Psoas muscle (tissue), 7 donors: ENCODE measurements at regions not wholly inside any gene's neighbourhood (a gene's known extent, or its start where the extent isn't known, plus 50 kb on each side); places are given as distances from the start of the nearest gene placed in this dataset.

Experiments used
- ATAC-seq, 4 donors: fragments of 200-7000 bp; cut with Tn5 transposase; one replicate each; pipeline ENCODE4 v1.9.1; 2020; ENCODE audit warnings: moderate library complexity in 3 of 4, mild to moderate bottlenecking in 2 of 4
- DNase-seq, 2 donors: peaks; one replicate each; pipeline ENCODE4 v3.0.0-alpha.2; 2020
- H3K27ac ChIP-seq: fragments of 200-600 bp; one replicate; pipeline ENCODE4 v1.8.0; 2022
- H3K27me3 ChIP-seq, 3 donors: fragments of 200-600 bp in 1 of 3; one replicate each; pipeline versions ENCODE4 v1.6.1 to v1.8.0; 2013 to 2022; ENCODE audit warnings: low read length in 2 of 3, mild to moderate bottlenecking in 2 of 3, moderate library complexity in 1 of 3; ENCODE audit not compliant: insufficient read depth in 3 of 3
- H3K36me3 ChIP-seq, 2 donors: fragments of 200-600 bp in 1 of 2; one replicate each; pipeline versions ENCODE4 v1.6.1 to v1.8.0; 2013 to 2022; ENCODE audit warnings: low read depth in 1 of 2, mild to moderate bottlenecking in 1 of 2, moderate library complexity in 1 of 2; ENCODE audit not compliant: insufficient read depth in 1 of 2
- H3K4me1 ChIP-seq: fragments of 200-600 bp; one replicate; pipeline ENCODE4 v1.8.0; 2022
- H3K4me3 ChIP-seq: fragments of 200-600 bp; one replicate; pipeline ENCODE4 v1.8.0; 2022; ENCODE audit warnings: mild to moderate bottlenecking
- H3K9me3 ChIP-seq: fragments of 200-600 bp; one replicate; pipeline ENCODE4 v1.8.0; 2022
- CTCF ChIP-seq: fragments of 200-600 bp; IDR thresholded peaks from one replicate; pipeline ENCODE4 v1.8.0; 2022; ENCODE audit warnings: antibody characterized with exemption
- WGBS, 3 donors: extraction: QIAGEN DNeasy Blood & Tissue Kit; methylation state at CpG; one replicate each; pipeline versions ENCODE4 v1.1.6 to v1.1.7; 2013; 5-methylcytosine and 5-hydroxymethylcytosine counted together
- intact Hi-C, 2 donors: fragments of 100-400 bp; cut with DNase I; formaldehyde crosslinking; loops; one replicate each; pipeline versions ENCODE4 v1.11.0 to v1.14.2; 2022
- donor health status: healthy with polysubstance abuse.
- donor health status: DM: no; HTN: no; CAD: no; lungs with moderate emphysema.
- donor health status: Bipolar disorder and iron deficiency.
- donor health status: healthy.
- donor health status: DM: yes; HTN: yes; CAD: no.
- donor health status: DM: no; HTN: no; CAD: no.
- donor health status: DM: yes; HTN: yes; CAD: no.

- WGBS, 3 donors, result 46 to 64% (median 49%) methylated on average over 8 of the region's 8 CpGs
- Histone ChIP-seq H3K4me1 (no peaks in the 10 kb centered on the region), H3K27ac (no peak overlapping the region), H3K27me3 (no peaks in the 10 kb centered on the region), H3K9me3 (no peaks in the 10 kb centered on the region), H3K36me3 (no peaks in the 10 kb centered on the region), H3K4me3 (no peak overlapping the region)
- TF ChIP-seq CTCF, result no peak
- ATAC-seq, result peak in 3 of 4 donors; percentile 61 to 81 (median 66)
- DNase-seq, result no peak
- intact Hi-C loops, result no loop called here
Measured at GRCh38 chr12:33587784-33588712, 148.4 kb upstream of the SYT10 start.

GRCh38 chr12:33588725-33589405 is 149.2 kb upstream of the SYT10 start:
- WGBS, 3 donors, result 71 to 74% (median 74%) methylated on average over 4 of the region's 4 CpGs
- ATAC-seq (no peak), DNase-seq (no peak)
- Histone ChIP-seq H3K36me3 (no peaks in the 10 kb centered on the region), H3K4me1 (no peaks in the 10 kb centered on the region), H3K27me3 (no peaks in the 10 kb centered on the region), H3K9me3 (no peaks in the 10 kb centered on the region), H3K4me3 (no peak overlapping the region), H3K27ac (no peak overlapping the region)
- intact Hi-C loops, result no loop called here
- no peak for TF ChIP-seq CTCF

GRCh38 chr12:33589576-33590114 is 150.0 kb upstream of the SYT10 start:
- TF ChIP-seq CTCF, result no peak
- H3K36me3 ChIP-seq, result no peaks in the 10 kb centered on the region
- ATAC-seq (no peak), DNase-seq (no peak)
- no peaks in the 10 kb centered on the region for H3K9me3 ChIP-seq
- H3K27me3 ChIP-seq, result no peaks in the 10 kb centered on the region
- intact Hi-C loops, result no loop called here
- no peak overlapping the region for H3K4me3 ChIP-seq
- no peak overlapping the region for H3K27ac ChIP-seq
- no peaks in the 10 kb centered on the region for H3K4me1 ChIP-seq
- 59 to 66% (median 60%) methylated on average over 3 of the region's 3 CpGs for WGBS, 3 donors

DNA sequence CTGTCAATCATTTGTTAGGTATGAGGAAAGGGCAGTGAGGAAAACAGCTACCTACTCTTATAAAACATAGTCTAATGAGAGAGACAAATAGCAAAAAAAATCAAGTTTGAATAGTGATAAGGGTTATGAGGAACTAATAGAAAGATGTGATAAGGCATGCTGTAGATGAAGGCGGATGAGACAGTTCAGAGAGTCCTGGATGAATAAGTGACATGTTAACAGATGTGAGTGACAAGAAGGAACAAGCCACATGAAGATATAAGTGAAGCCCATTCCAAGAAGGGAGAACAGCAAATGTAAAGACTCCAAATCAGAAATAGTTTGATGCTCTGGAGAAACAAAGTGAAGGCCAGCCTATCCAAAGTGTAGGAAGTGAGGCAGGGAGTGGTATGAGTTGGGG is 154.1 kb upstream of the SYT10 start:
- DNase-seq, result no peak

More for the DNA sequence above, 154.1 kb upstream of the SYT10 start:
- no peak overlapping the region for H3K27ac ChIP-seq
- no peaks in the 10 kb centered on the region for H3K4me1 ChIP-seq
- H3K4me3 ChIP-seq, result no peak overlapping the region
- intact Hi-C loops, result no loop called here
- ATAC-seq, result no peak
- no peaks in the 10 kb centered on the region for H3K36me3 ChIP-seq
- 70 to 86% (median 79%) methylated on average over 1 of the region's 1 CpG for WGBS, 3 donors
- TF ChIP-seq CTCF, result no peak
- H3K27me3 ChIP-seq, result no peaks in the 10 kb centered on the region
- no peaks in the 10 kb centered on the region for H3K9me3 ChIP-seq
